ENCODE measurements at regions not wholly inside any gene's neighbourhood (a gene's known extent, or its start where the extent isn't known, plus 50 kb on each side); places are given as distances from the start of the nearest gene placed in this dataset.

GRCh38 chr20:6515261-6515660 lies 252.2 kb upstream of the BMP2 start:
- Histone ChIP-seq H2AFZ (ENCODE audit: low read length) (no peak overlapping the region), H2BK20ac (ENCODE audit: low read depth, low read length, poor library complexity, severe bottlenecking) (no peak overlapping the region), H3K4me2 (ENCODE audit: insufficient read depth, insufficient read length, low read length) (no peak overlapping the region), H3K79me2 (ENCODE audit: insufficient read depth, low read length) (no peaks in the 10 kb centered on the region), H3K27ac (ENCODE audit: insufficient read length, low read depth, low read length) (no peak overlapping the region), H2BK5ac (ENCODE audit: insufficient read length, low read length) (no peak overlapping the region), H3K9ac (ENCODE audit: extremely low read depth, insufficient read length, low read length) (no peak overlapping the region), H4K8ac (replicated peaks; ENCODE audit: insufficient read length, low read depth, low read length) (no peak overlapping the region), H3K4ac (ENCODE audit: low read depth, low read length) (no peak overlapping the region), H2BK120ac (ENCODE audit: low read depth, low read length, poor library complexity, severe bottlenecking) (no peak overlapping the region), H4K91ac (ENCODE audit: insufficient read length, low read depth, low read length) (no peak overlapping the region), H3K14ac (ENCODE audit: insufficient read depth, low read length) (no peak overlapping the region), H2BK12ac (ENCODE audit: insufficient read length, low read depth, low read length) (no peak overlapping the region), H3K9me3 (ENCODE audit: control insufficient read depth, low read depth, low read length) (no peaks in the 10 kb centered on the region), H4K5ac (ENCODE audit: insufficient read length, low read depth, low read length) (no peak overlapping the region), H3K23me2 (ENCODE audit: insufficient read length, low read depth, low read length, poor library complexity, severe bottlenecking) (no peaks in the 10 kb centered on the region), H3K4me1 (ENCODE audit: insufficient read depth, low read length) (no peaks in the 10 kb centered on the region), H3K23ac (ENCODE audit: insufficient read length, low read depth, low read length) (no peak overlapping the region), H3K18ac (ENCODE audit: insufficient read length, low read depth, low read length) (no peak overlapping the region), H4K20me1 (ENCODE audit: control insufficient read depth, insufficient read depth, insufficient read length) (no peaks in the 10 kb centered on the region), H2AK5ac (ENCODE audit: insufficient read length, low read length) (no peak overlapping the region), H3K27me3 (ENCODE audit: insufficient read depth, low read length) (no peaks in the 10 kb centered on the region), H3K79me1 (ENCODE audit: insufficient read depth, low read depth, low read length, poor library complexity, severe bottlenecking) (no peaks in the 10 kb centered on the region), H3K56ac (ENCODE audit: insufficient read length, low read depth, low read length) (no peak overlapping the region), H2BK15ac (ENCODE audit: low read depth, low read length) (no peak overlapping the region), H3T11ph (ENCODE audit: low read length) (no peak overlapping the region)
- TF ChIP-seq CTCF (conservative IDR thresholded peaks at IDR 0.05), result no peak
- Mint-ChIP-seq H3K36me3 (ENCODE audit: insufficient read depth in 1 of 3, low read depth in 3 of 3) (no peaks in the 10 kb centered on the region; a peak in 2 of 7 replicates), H3K4me3 (no peak overlapping the region), H3K27me3 (ENCODE audit: low read depth) (no peaks in the 10 kb centered on the region), H3K27ac (no peak overlapping the region), H3K9me3 (peaks cover 7 to 13% of the 10 kb centered on the region in 2 experiments), H3K4me1 (no peaks in the 10 kb centered on the region)
- WGBS (ENCODE audit: extremely low coverage, insufficient read length, low lambda C conversion rate), result no CpG with 5 or more reads among the region's 1 CpG
- no peak for DNase-seq

All from H9 (cell line).